LNCaP clone FGC (cell line): ENCODE measurements at regions not wholly inside any gene's neighbourhood (a gene's known extent, or its start where the extent isn't known, plus 50 kb on each side); places are given as distances from the start of the nearest gene placed in this dataset.
"Not testable (repeated sequence)": the region's sequence is repeated elsewhere in the genome, so short reads cannot be mapped to it uniquely, and the experiment has no call there.

ENCODE experiments used
- DNase-seq: peaks from one replicate; pipeline ENCODE4 v3.0.0-alpha.2; 2011; ENCODE audit warnings: low read depth
- H3K4me3 ChIP-seq: 2 replicates; pipeline ENCODE4 v1.5.1; 2011; ENCODE audit warnings: mild to moderate bottlenecking, low read depth, low read length, control low read depth
- TF ChIP-seq, protein P1 (sequence below): IDR thresholded peaks from 2 replicates; pipeline ENCODE4 v1.5.1; 2012; ENCODE audit warnings: mild to moderate bottlenecking; ENCODE audit not compliant: control insufficient read depth, insufficient read depth; ENCODE audit errors: extremely low read depth

DNA sequence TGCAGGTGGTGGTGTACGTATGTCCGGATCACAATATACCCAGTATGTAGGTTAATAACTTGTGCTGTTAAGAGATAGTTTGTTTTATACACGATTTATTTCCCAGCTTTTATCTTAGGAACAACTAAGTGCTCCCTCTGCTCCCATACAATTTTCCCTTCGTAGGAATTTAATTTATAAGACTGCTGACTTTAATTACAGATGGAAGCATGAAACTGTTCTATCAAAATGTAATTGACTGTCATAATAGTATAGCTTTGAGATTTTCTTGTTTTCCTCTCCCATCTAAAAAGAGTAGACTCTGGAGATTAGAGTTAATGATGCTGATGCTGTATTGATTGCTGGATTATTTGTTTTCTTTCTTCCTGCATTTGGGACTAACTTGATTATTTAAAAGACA is 370.7 kb upstream of the SGO1 start:
- DNase-seq = no peak
- TF ChIP-seq, protein P1, sequence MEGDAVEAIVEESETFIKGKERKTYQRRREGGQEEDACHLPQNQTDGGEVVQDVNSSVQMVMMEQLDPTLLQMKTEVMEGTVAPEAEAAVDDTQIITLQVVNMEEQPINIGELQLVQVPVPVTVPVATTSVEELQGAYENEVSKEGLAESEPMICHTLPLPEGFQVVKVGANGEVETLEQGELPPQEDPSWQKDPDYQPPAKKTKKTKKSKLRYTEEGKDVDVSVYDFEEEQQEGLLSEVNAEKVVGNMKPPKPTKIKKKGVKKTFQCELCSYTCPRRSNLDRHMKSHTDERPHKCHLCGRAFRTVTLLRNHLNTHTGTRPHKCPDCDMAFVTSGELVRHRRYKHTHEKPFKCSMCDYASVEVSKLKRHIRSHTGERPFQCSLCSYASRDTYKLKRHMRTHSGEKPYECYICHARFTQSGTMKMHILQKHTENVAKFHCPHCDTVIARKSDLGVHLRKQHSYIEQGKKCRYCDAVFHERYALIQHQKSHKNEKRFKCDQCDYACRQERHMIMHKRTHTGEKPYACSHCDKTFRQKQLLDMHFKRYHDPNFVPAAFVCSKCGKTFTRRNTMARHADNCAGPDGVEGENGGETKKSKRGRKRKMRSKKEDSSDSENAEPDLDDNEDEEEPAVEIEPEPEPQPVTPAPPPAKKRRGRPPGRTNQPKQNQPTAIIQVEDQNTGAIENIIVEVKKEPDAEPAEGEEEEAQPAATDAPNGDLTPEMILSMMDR = no peak
- no peak overlapping the region for H3K4me3 ChIP-seq

DNA sequence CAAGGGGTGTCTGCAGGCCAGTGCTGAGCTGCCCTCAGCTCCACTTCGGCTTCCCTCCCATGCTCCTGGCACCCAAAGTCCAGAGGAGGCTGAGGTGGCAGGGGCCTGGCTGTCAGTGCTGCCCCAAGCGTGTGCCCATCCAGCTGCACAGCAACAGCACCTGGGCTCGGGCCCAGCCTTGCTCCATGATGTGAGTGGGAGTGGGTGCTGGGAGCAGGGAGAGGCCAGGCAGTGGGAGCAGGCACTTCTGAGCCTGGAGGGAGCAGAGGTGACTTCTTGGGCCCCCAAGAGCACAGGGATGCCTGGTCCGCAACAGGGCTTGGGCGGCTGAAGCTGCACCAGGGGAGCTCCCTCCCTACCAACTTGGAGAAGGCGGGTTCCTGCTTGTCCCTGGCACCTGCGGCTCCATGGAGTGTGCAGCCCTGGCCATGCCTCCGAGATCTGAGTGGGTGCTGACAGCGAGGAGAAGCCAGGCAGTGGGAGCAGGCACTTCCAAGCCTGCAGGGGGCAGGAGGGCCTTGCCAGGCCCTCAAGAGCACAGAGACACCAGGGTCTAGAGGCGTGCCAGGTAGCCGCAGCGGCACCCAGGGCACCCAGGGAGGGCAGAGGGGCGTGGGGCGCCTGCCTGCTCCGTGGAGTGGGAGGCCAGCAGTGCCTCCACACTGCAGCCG is 366.7 kb upstream of the SGO1 start:
- H3K4me3 ChIP-seq = no peak overlapping the region
- TF ChIP-seq, protein P1 = no peak
- no peak for DNase-seq

DNA sequence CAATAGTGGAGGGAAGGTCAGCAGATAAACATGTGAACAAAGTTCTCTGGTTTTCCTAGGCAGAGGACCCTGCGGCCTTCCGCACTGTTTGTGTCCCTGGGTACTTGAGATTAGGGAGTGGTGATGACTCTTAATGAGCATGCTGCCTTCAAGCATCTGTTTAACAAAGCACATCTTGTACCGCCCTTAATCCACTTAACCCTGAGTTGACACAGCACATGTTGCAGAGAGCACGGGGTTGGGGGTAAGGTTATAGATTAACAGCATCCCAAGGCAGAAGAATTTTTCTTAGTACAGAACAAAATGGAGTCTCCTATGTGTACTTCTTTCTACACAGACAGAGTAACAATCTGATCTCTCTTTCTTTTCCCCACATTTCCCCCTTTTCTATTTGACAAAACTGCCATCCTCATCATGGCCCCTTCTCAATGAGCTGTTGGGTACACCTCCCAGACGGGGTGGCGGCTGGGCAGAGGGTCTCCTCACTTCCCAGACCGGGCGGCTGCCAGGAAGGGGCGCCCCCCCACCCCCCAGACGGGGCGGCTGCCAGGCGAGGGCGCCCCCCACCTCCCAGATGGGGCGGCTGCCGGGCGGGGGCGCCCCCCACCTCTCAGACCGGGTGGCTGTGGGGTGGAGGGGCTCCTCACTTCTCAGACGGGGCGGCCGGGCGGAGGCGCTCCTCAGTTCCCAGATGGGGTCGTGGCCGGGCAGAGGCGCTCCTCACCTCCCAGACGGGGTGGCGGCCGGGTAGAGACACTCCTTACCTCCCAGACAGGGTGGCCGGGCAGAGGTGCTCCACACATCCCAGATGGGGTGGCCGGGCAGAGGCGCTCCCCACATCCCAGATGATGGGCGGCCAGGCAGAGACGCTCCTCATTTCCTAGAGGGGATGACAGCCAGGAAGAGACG is 361.6 kb upstream of the SGO1 start:
- DNase-seq, H3K4me3 ChIP-seq: not testable (repeated sequence)

DNA sequence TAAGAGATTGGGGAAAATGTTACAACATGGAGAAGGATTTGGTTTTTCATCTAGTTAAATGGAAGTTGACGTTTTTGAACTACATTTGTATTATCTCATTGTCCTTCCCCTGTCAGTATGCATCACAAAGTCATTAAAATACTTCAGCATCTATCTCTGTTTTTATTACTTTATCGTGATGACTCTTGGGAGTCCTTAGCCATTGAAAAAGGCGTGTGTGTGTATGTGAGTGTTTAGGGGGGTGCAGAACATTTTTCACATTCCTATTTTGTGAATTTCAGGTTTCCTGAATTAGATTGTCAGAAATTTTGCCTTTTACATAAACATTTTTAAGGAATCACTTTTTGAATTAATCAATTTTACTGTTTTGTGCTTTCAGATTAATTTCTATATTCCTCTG is 360.6 kb upstream of the SGO1 start:
- no peak overlapping the region for H3K4me3 ChIP-seq
- TF ChIP-seq, protein P1 = no peak
- DNase-seq = no peak

DNA sequence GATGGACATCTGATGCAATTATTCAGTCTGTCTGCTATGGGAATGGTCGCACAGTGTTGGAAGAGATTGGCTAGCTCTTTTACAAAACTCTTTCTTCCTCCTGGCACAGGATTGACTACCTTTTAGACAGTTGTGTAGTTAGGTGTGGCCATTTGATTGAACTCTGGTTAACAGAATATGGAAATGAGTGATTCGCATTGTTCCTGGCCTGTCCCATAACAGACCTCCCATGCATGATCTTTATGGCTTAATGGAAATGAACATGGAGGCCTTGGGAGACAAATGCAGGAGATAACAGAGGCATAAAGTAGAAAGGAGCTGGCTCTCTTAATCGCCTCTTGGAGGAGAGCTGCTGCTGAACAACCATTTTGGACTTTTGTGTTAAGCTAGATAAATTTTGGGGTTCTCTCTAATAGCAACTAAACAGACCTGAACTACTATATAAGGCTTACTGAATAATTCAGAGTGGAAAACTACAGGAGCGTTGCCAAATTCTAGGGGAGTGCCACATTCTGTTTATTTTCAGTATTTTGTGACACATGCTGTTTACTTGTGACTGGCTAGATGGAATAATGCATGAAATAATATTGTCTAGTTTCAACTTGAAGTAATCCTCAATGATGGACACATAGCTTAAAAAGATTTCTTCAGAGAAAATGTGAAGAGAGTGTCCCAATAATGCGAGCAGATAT is 357.7 kb upstream of the SGO1 start:
- no peak for DNase-seq
- no peak overlapping the region for H3K4me3 ChIP-seq
- TF ChIP-seq, protein P1 = no peak

DNA sequence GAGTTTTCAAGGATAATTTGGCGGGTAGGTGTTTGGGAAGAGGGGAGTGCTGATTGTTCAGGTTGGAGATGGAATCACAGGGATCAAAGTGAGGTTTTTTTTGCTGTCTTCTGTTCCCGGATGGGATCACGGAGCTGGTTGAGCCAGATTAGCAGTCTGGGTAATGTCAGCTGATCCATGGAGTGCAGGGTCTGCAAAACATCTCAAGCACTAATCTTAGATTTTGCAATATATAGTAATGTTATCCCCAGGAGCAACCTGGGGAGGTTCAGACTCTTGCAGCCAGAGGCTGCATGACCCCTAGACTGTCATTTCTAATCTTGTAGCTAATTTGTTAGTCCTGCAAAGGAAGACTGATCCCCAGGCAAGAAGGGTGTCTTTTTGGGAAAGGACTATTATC is 354.1 kb upstream of the SGO1 start:
- no peak overlapping the region for H3K4me3 ChIP-seq
- TF ChIP-seq, protein P1 = no peak
- no peak for DNase-seq

DNA sequence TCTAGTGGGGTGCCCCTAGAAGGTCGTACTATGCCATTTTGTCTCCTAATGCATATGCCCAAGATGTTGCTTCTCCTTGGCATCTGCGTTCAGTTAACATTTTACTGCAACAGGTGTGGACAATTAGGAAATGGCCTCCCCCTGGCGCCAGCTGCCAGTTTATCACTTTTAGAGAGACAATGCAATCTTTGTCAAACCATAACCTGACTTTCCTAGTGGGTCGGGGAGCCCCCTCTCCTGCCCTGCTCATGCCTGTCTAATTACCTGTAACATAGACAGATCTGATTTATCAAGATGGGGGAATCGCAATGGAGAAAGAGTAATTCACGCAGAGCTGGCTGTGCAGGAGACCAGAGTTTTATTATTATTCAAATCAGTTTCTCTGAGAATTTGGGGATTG is 353.7 kb upstream of the SGO1 start:
- no peak for DNase-seq

More for the DNA sequence above, 353.7 kb upstream of the SGO1 start:
- TF ChIP-seq, protein P1 = no peak
- no peak overlapping the region for H3K4me3 ChIP-seq
